ENCODE measurements at regions not wholly inside any gene's neighbourhood (a gene's known extent, or its start where the extent isn't known, plus 50 kb on each side); places are given as distances from the start of the nearest gene placed in this dataset.

DNA sequence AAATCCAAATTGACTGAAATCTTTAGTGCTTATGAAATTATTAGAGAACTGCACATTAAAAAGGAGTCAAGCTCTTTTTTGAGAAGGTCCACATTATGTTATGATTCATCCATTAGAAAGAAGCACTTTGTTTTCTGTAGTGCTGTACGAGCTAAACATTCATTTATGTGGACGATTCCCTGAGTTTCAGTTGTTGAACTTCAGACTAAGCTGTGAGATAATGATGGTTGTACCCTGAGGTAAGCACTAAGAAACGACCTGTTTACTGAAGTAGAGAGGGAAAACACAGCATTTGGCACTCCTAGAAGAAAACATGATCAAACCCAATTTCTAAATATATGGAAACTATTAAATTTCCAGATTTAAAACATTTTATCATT lies 67.3 kb upstream of the ATP2B1 start:
- TF ChIP-seq, protein P1, sequence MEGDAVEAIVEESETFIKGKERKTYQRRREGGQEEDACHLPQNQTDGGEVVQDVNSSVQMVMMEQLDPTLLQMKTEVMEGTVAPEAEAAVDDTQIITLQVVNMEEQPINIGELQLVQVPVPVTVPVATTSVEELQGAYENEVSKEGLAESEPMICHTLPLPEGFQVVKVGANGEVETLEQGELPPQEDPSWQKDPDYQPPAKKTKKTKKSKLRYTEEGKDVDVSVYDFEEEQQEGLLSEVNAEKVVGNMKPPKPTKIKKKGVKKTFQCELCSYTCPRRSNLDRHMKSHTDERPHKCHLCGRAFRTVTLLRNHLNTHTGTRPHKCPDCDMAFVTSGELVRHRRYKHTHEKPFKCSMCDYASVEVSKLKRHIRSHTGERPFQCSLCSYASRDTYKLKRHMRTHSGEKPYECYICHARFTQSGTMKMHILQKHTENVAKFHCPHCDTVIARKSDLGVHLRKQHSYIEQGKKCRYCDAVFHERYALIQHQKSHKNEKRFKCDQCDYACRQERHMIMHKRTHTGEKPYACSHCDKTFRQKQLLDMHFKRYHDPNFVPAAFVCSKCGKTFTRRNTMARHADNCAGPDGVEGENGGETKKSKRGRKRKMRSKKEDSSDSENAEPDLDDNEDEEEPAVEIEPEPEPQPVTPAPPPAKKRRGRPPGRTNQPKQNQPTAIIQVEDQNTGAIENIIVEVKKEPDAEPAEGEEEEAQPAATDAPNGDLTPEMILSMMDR (IDR thresholded peaks at IDR 0.05), result no peak
- TF ChIP-seq POLR2A (IDR thresholded peaks at IDR 0.05) (no peak), POLR2AphosphoS5 (IDR thresholded peaks at IDR 0.05) (no peak), EP300 (IDR thresholded peaks at IDR 0.05) (no peak)

All from stomach (tissue), 4 donors.